ENCODE measurements at regions not wholly inside any gene's neighbourhood (a gene's known extent, or its start where the extent isn't known, plus 50 kb on each side); places are given as distances from the start of the nearest gene placed in this dataset.

GRCh38 chr22:42180349-42180842, 49.8 kb upstream of the CYP2D6 start:
- peak; percentile 68 for DNase-seq
